IMR-90 (cell line): ENCODE measurements at regions not wholly inside any gene's neighbourhood (a gene's known extent, or its start where the extent isn't known, plus 50 kb on each side); places are given as distances from the start of the nearest gene placed in this dataset.

Source experiments
- ATAC-seq: fragments of 200-7000 bp; cut with Tn5 transposase; 2 replicates; pipeline ENCODE4 v1.9.1; 2020; ENCODE audit warnings: low read depth, mild to moderate bottlenecking, moderate library complexity
- BruUV-seq: library from RNA; stranded (reverse); fragments of 400-500 nt; replicated peaks from 2 replicates; lab custom pipeline; 2021; lab: Mats Ljungman, UMichigan
- CTCF ChIA-PET: fragments of 300-600 bp; formaldehyde crosslinking; extraction: SDS; loops from one replicate; lab custom pipeline; 2021; ENCODE audit warnings: antibody characterized with exemption; lab: Yijun Ruan, JAX
- POLR2A ChIA-PET: fragments of 300-600 bp; sonication (Branson Sonifier 250); formaldehyde crosslinking; loops from one replicate; lab custom pipeline; 2022; ENCODE audit warnings: antibody characterized with exemption; ENCODE audit not compliant: unreplicated experiment; lab: Charles Lee
- DNase-seq: peaks from one replicate; pipeline ENCODE4 v3.0.0; 2013
- H2AFZ ChIP-seq: replicated peaks from 2 replicates; pipeline ENCODE3; 2013; ENCODE audit warnings: low read length, mild to moderate bottlenecking; ENCODE audit not compliant: poor library complexity
- H2AK5ac ChIP-seq: 2 replicates; pipeline ENCODE4 v1.6.1; 2013; ENCODE audit warnings: low read depth, low read length, inconsistent platforms
- H2AK9ac ChIP-seq: replicated peaks from 2 replicates; pipeline ENCODE3; 2013; ENCODE audit warnings: mild to moderate bottlenecking, low read depth, low read length, moderate library complexity; ENCODE audit not compliant: poor library complexity
- H2BK120ac ChIP-seq: 2 replicates; pipeline ENCODE4 v1.6.1; 2013; ENCODE audit warnings: low read depth, low read length, inconsistent platforms
- H2BK15ac ChIP-seq: 3 replicates; pipeline ENCODE4 v1.6.1; 2013; ENCODE audit warnings: low read depth, low read length, inconsistent platforms
- H2BK20ac ChIP-seq: 2 replicates; pipeline ENCODE4 v1.6.1; 2013; ENCODE audit warnings: low read depth, mild to moderate bottlenecking, inconsistent platforms, low read length, moderate library complexity
- H2BK5ac ChIP-seq: 2 replicates; pipeline ENCODE4 v1.6.1; 2013; ENCODE audit warnings: mild to moderate bottlenecking, low read depth, low read length, inconsistent platforms; ENCODE audit not compliant: poor library complexity, severe bottlenecking
- H3K14ac ChIP-seq: replicated peaks from 2 replicates; pipeline ENCODE4 v1.6.1; 2013; ENCODE audit warnings: low read depth, low read length, inconsistent platforms
- H3K18ac ChIP-seq: 2 replicates; pipeline ENCODE4 v1.6.1; 2013; ENCODE audit warnings: low read depth, low read length, control low read depth
- H3K23ac ChIP-seq: 2 replicates; pipeline ENCODE4 v1.6.1; 2013; ENCODE audit warnings: low read depth, low read length, inconsistent platforms
- H3K27ac ChIP-seq: 2 replicates; pipeline ENCODE4 v1.5.1; 2013; ENCODE audit warnings: mild to moderate bottlenecking, control low read depth, low read length; ENCODE audit not compliant: insufficient read depth
- H3K27me3 ChIP-seq: 2 replicates; pipeline ENCODE4 v1.6.1; 2013; ENCODE audit warnings: low read length; ENCODE audit not compliant: control insufficient read depth, insufficient read depth
- H3K36me3 ChIP-seq: 2 replicates; pipeline ENCODE4 v1.6.1; 2013; ENCODE audit warnings: low read length, mixed read lengths; ENCODE audit not compliant: control insufficient read depth, insufficient read depth
- H3K4ac ChIP-seq: 2 replicates; pipeline ENCODE4 v1.6.1; 2013; ENCODE audit warnings: low read depth, low read length, inconsistent platforms
- H3K4me1 ChIP-seq: 2 replicates; pipeline ENCODE4 v1.6.1; 2013; ENCODE audit warnings: low read length, mixed read lengths; ENCODE audit not compliant: control insufficient read depth, insufficient read depth
- H3K4me2 ChIP-seq: 2 replicates; pipeline ENCODE4 v1.6.1; 2013; ENCODE audit warnings: low read depth, mild to moderate bottlenecking, control low read depth, low read length, moderate library complexity
- H3K4me3 ChIP-seq: 2 replicates; pipeline ENCODE4 v1.5.1; 2013; ENCODE audit warnings: low read depth, mild to moderate bottlenecking, control low read depth, low read length, moderate library complexity; ENCODE audit not compliant: insufficient read depth
- H3K56ac ChIP-seq: 2 replicates; pipeline ENCODE4 v1.6.1; 2013; ENCODE audit warnings: low read length, inconsistent platforms; ENCODE audit not compliant: insufficient read depth; ENCODE audit errors: extremely low read depth
- H3K79me1 ChIP-seq, 2 experiments: 2 replicates each; pipeline ENCODE4 v1.6.1; 2013; ENCODE audit warnings: low read length in 2 of 2, inconsistent platforms in 1 of 2, low read depth in 1 of 2
- H3K9ac ChIP-seq: 2 replicates; pipeline ENCODE4 v1.6.1; 2013; ENCODE audit warnings: low read depth, low read length, control low read depth
- H3K9me1 ChIP-seq: 2 replicates; pipeline ENCODE4 v1.6.1; 2013; ENCODE audit warnings: low read length, inconsistent platforms; ENCODE audit not compliant: insufficient read depth
- H3K9me3 ChIP-seq: 2 replicates; pipeline ENCODE4 v1.6.1; 2013; ENCODE audit warnings: low read length; ENCODE audit not compliant: control insufficient read depth, insufficient read depth
- H4K20me1 ChIP-seq: 2 replicates; pipeline ENCODE4 v1.6.1; 2013; ENCODE audit warnings: low read length, inconsistent platforms; ENCODE audit not compliant: insufficient read depth
- H4K5ac ChIP-seq: 2 replicates; pipeline ENCODE4 v1.6.1; 2013; ENCODE audit warnings: mild to moderate bottlenecking, low read depth, low read length, control low read depth
- H4K8ac ChIP-seq, 2 experiments: 2 replicates each; pipeline ENCODE4 v1.6.1; 2013; ENCODE audit warnings: low read depth in 2 of 2, low read length in 2 of 2, control low read depth in 1 of 2, inconsistent platforms in 1 of 2
- H4K91ac ChIP-seq: 2 replicates; pipeline ENCODE4 v1.6.1; 2013; ENCODE audit warnings: low read depth, low read length, inconsistent platforms; ENCODE audit not compliant: insufficient read depth
- BHLHE40 ChIP-seq: fragments of 150-350 bp; IDR thresholded peaks from 2 replicates; pipeline ENCODE4 v1.6.1; 2016; ENCODE audit warnings: mild to moderate bottlenecking, low read depth, low read length
- CEBPB ChIP-seq: IDR thresholded peaks from 2 replicates; pipeline ENCODE4 v1.6.1; 2012; ENCODE audit warnings: low read depth, low read length, improper control_type of control experiment
- CHD1 ChIP-seq: IDR thresholded peaks from 2 replicates; pipeline ENCODE4 v1.6.1; 2012; ENCODE audit warnings: low read depth, low read length, improper control_type of control experiment
- CTCF ChIP-seq: conservative IDR thresholded peaks from 2 replicates; pipeline ENCODE4 v1.5.1; 2012; ENCODE audit warnings: mild to moderate bottlenecking, low read depth, low read length, improper control_type of control experiment
- ELK1 ChIP-seq: fragments of 150-350 bp; IDR thresholded peaks from 2 replicates; pipeline ENCODE4 v1.6.1; 2016; ENCODE audit warnings: low read depth, mild to moderate bottlenecking, low read length, moderate library complexity, borderline replicate concordance
- FOS ChIP-seq: fragments of 150-350 bp; IDR thresholded peaks from 2 replicates; pipeline ENCODE4 v1.6.1; 2016; ENCODE audit warnings: low read depth, low read length
- MAFK ChIP-seq: IDR thresholded peaks from 2 replicates; pipeline ENCODE4 v1.6.1; 2012; ENCODE audit warnings: low read depth, low read length, improper control_type of control experiment
- MAZ ChIP-seq: IDR thresholded peaks from 2 replicates; pipeline ENCODE4 v1.6.1; 2012; ENCODE audit warnings: low read depth, mild to moderate bottlenecking, low read length, improper control_type of control experiment, moderate library complexity, borderline replicate concordance
- MXI1 ChIP-seq: IDR thresholded peaks from 2 replicates; pipeline ENCODE4 v1.6.1; 2012; ENCODE audit warnings: low read depth, mild to moderate bottlenecking, low read length, moderate library complexity, borderline replicate concordance
- NFE2L2 ChIP-seq: fragments of 150-350 bp; IDR thresholded peaks from 2 replicates; pipeline ENCODE4 v1.6.1; 2016; ENCODE audit warnings: low read depth, mild to moderate bottlenecking, low read length
- POLR2A ChIP-seq: IDR thresholded peaks from 2 replicates; pipeline ENCODE4 v1.6.1; 2012; ENCODE audit warnings: mild to moderate bottlenecking, low read depth, low read length
- RAD21 ChIP-seq: IDR thresholded peaks from 2 replicates; pipeline ENCODE4 v1.6.1; 2012; ENCODE audit warnings: low read length, improper control_type of control experiment
- RCOR1 ChIP-seq: IDR thresholded peaks from 2 replicates; pipeline ENCODE4 v1.6.1; 2012; ENCODE audit warnings: mild to moderate bottlenecking, low read length, improper control_type of control experiment; ENCODE audit not compliant: insufficient replicate concordance
- RFX5 ChIP-seq: IDR thresholded peaks from 2 replicates; pipeline ENCODE4 v1.8.0; 2012; ENCODE audit warnings: low read depth, mild to moderate bottlenecking, low read length, moderate library complexity
- SMC3 ChIP-seq: fragments of 150-350 bp; IDR thresholded peaks from 2 replicates; pipeline ENCODE4 v1.6.1; 2016; ENCODE audit warnings: low read depth, mild to moderate bottlenecking, antibody characterized with exemption, low read length, moderate library complexity
- USF2 ChIP-seq: fragments of 150-350 bp; IDR thresholded peaks from 2 replicates; pipeline ENCODE4 v1.6.1; 2017; ENCODE audit warnings: mild to moderate bottlenecking, antibody characterized with exemption, low read length, low read depth
- WGBS, 2 experiments: methylation state at CpG; one replicate each; pipeline versions ENCODE4 v1.1.5 to v1.1.7; 2013; ENCODE audit warnings: missing lambda C conversion rate in 2 of 2; ENCODE audit not compliant: insufficient read length in 1 of 2; ENCODE audit errors: extremely low coverage in 2 of 2; 5-methylcytosine and 5-hydroxymethylcytosine counted together
- dilution Hi-C: fragments of 300-500 bp; cut with HindIII; formaldehyde crosslinking; loops from one replicate; pipeline ENCODE4 v1.14.3; 2018; ENCODE audit warnings: low sequenced_read_pairs; ENCODE audit not compliant: unreplicated experiment
- in situ Hi-C: fragments of 300-500 bp; cut with MboI; formaldehyde crosslinking; loops from 3 replicates; pipeline ENCODE4 v1.14.3; 2019; ENCODE audit warnings: low sequenced_read_pairs, inconsistent platforms, mixed read lengths
- intact Hi-C: fragments of 100-400 bp; cut with micrococcal nuclease; formaldehyde crosslinking; loops from 2 replicates; pipeline ENCODE4 v1.10.0; 2022

- Histone ChIP-seq H3K4me2 (no peak overlapping the region), H2AK9ac (no peak overlapping the region), H2BK20ac (no peak overlapping the region), H3K4ac (no peak overlapping the region), H2BK5ac (no peak overlapping the region), H2BK120ac (no peak overlapping the region), H3K4me1 (no peaks in the 10 kb centered on the region), H3K4me3 (no peak overlapping the region), H3K27ac (no peak overlapping the region), H4K20me1 (no peaks in the 10 kb centered on the region), H3K9me1 (no peaks in the 10 kb centered on the region), H4K5ac (no peak overlapping the region), H2AFZ (no peak overlapping the region), H4K8ac (no peak overlapping the region), H3K18ac (no peak overlapping the region), H3K36me3 (no peaks in the 10 kb centered on the region), H3K23ac (no peak overlapping the region), H3K56ac (no peak overlapping the region), H2BK15ac (no peak overlapping the region), H3K9ac (no peak overlapping the region), H3K9me3 (no peaks in the 10 kb centered on the region), H2AK5ac (no peak overlapping the region), H4K91ac (no peak overlapping the region), H3K27me3 (no peaks in the 10 kb centered on the region), H3K79me1 (no peaks in the 10 kb centered on the region), H3K14ac (no peak overlapping the region)
- in situ Hi-C loops (no loop called here), intact Hi-C loops (no loop called here), dilution Hi-C loops (no loop called here)
- DNase-seq (no peak), ATAC-seq (no peak)
- 60% methylated on average over 3 of the region's 7 CpGs; no CpG with 5 or more reads in 1 of the 2 experiments for WGBS, 2 experiments
- BruUV-seq = no TSS peak
- CTCF ChIA-PET = no interaction called here
- no peak for TF ChIP-seq RAD21
- TF ChIP-seq MXI1 = no peak
- TF ChIP-seq CHD1 = no peak
- no peak for TF ChIP-seq NFE2L2
- no peak for TF ChIP-seq POLR2A
- TF ChIP-seq RFX5 = no peak
- no peak for TF ChIP-seq SMC3
- TF ChIP-seq CEBPB = no peak
- no peak for TF ChIP-seq BHLHE40
- no peak for TF ChIP-seq ELK1
- TF ChIP-seq CTCF = no peak
- no peak for TF ChIP-seq FOS
- TF ChIP-seq USF2 = no peak
- TF ChIP-seq RCOR1 = no peak
- no peak for TF ChIP-seq MAFK
- TF ChIP-seq MAZ = no peak
- POLR2A ChIA-PET = no interaction called here
Observed at GRCh38 chr4:132313852-132314251, 835.2 kb upstream of the PCDH10 start.
